Adipocyte (in vitro differentiated cells): ENCODE measurements at regions not wholly inside any gene's neighbourhood (a gene's known extent, or its start where the extent isn't known, plus 50 kb on each side); places are given as distances from the start of the nearest gene placed in this dataset.
"Not testable (repeated sequence)": the region's sequence is repeated elsewhere in the genome, so short reads cannot be mapped to it uniquely, and the experiment has no call there.

ENCODE experiments used
- DNase-seq: peaks from one replicate; pipeline ENCODE4 v3.0.0-alpha.2; 2015; ENCODE audit warnings: low read depth
- H3K27me3 ChIP-seq: replicated peaks from 2 replicates; pipeline ENCODE4 v1.7.0; 2013; ENCODE audit warnings: mild to moderate bottlenecking, low read length, moderate library complexity; ENCODE audit not compliant: control insufficient read depth, insufficient read depth
- H3K36me3 ChIP-seq: 2 replicates; pipeline ENCODE4 v1.7.0; 2013; ENCODE audit warnings: low read length, mild to moderate bottlenecking, moderate library complexity; ENCODE audit not compliant: control insufficient read depth, insufficient read depth, severe bottlenecking
- H3K4me1 ChIP-seq: 2 replicates; pipeline ENCODE4 v1.7.0; 2013; ENCODE audit warnings: mild to moderate bottlenecking, low read length, moderate library complexity; ENCODE audit not compliant: control insufficient read depth, insufficient read depth
- H3K4me3 ChIP-seq: 2 replicates; pipeline ENCODE4 v1.7.0; 2013; ENCODE audit warnings: mild to moderate bottlenecking, low read length, moderate library complexity
- H3K9ac ChIP-seq: 2 replicates; pipeline ENCODE4 v1.7.0; 2013; ENCODE audit warnings: mild to moderate bottlenecking, low read length, moderate library complexity
- H3K9me3 ChIP-seq: 2 replicates; pipeline ENCODE4 v1.7.0; 2013; ENCODE audit warnings: mild to moderate bottlenecking, low read length, moderate library complexity; ENCODE audit not compliant: control insufficient read depth

GRCh38 chr16:16519395-16519794 lies 140.5 kb downstream of the NPIPA7 start:
- H3K36me3 ChIP-seq, H3K9ac ChIP-seq, H3K9me3 ChIP-seq, H3K4me1 ChIP-seq, DNase-seq, H3K27me3 ChIP-seq, H3K4me3 ChIP-seq: not testable (repeated sequence)

- DNase-seq, H3K4me3 ChIP-seq, H3K9ac ChIP-seq: not testable (repeated sequence)
Observed at GRCh38 chr16:16521239-16522002, 142.5 kb downstream of the NPIPA7 start.

GRCh38 chr16:16526998-16527397 lies 148.1 kb downstream of the NPIPA7 start:
- H3K4me3 ChIP-seq, H3K4me1 ChIP-seq, H3K9me3 ChIP-seq, H3K9ac ChIP-seq, H3K36me3 ChIP-seq, H3K27me3 ChIP-seq, DNase-seq: not testable (repeated sequence)

More at GRCh38 chr16:16521239-16522002, 142.5 kb downstream of the NPIPA7 start:
- not testable (repeated sequence) for H3K9me3 ChIP-seq, H3K27me3 ChIP-seq, H3K36me3 ChIP-seq, H3K4me1 ChIP-seq

GRCh38 chr16:16530744-16531143 lies 151.8 kb downstream of the NPIPA7 start:
- not testable (repeated sequence) for H3K9ac ChIP-seq, DNase-seq, H3K4me3 ChIP-seq, H3K36me3 ChIP-seq, H3K4me1 ChIP-seq, H3K9me3 ChIP-seq, H3K27me3 ChIP-seq

- H3K27me3 ChIP-seq, H3K9me3 ChIP-seq, DNase-seq, H3K9ac ChIP-seq, H3K4me3 ChIP-seq, H3K4me1 ChIP-seq, H3K36me3 ChIP-seq: not testable (repeated sequence)
Observed at GRCh38 chr16:16535565-16535964, 156.6 kb downstream of the NPIPA7 start.

- not testable (repeated sequence) for H3K4me3 ChIP-seq, H3K9me3 ChIP-seq, H3K9ac ChIP-seq, H3K4me1 ChIP-seq, H3K36me3 ChIP-seq, DNase-seq, H3K27me3 ChIP-seq
Observed at GRCh38 chr16:16536151-16536550, 157.2 kb downstream of the NPIPA7 start.

GRCh38 chr16:16549710-16550109 lies 170.8 kb downstream of the NPIPA7 start:
- H3K9ac ChIP-seq, H3K36me3 ChIP-seq, DNase-seq, H3K9me3 ChIP-seq, H3K27me3 ChIP-seq, H3K4me1 ChIP-seq, H3K4me3 ChIP-seq: not testable (repeated sequence)

GRCh38 chr16:16550824-16551223 lies 171.9 kb downstream of the NPIPA7 start:
- H3K9me3 ChIP-seq, H3K27me3 ChIP-seq, DNase-seq, H3K9ac ChIP-seq, H3K36me3 ChIP-seq, H3K4me1 ChIP-seq, H3K4me3 ChIP-seq: not testable (repeated sequence)

- H3K9me3 ChIP-seq, DNase-seq, H3K36me3 ChIP-seq, H3K9ac ChIP-seq, H3K4me1 ChIP-seq, H3K27me3 ChIP-seq, H3K4me3 ChIP-seq: not testable (repeated sequence)
Observed at GRCh38 chr16:16552819-16553340, 173.9 kb downstream of the NPIPA7 start.

GRCh38 chr16:16559179-16559740 lies 180.3 kb downstream of the NPIPA7 start:
- H3K4me3 ChIP-seq, DNase-seq, H3K4me1 ChIP-seq, H3K9ac ChIP-seq, H3K9me3 ChIP-seq, H3K36me3 ChIP-seq, H3K27me3 ChIP-seq: not testable (repeated sequence)

GRCh38 chr16:16561532-16561931 lies 182.6 kb downstream of the NPIPA7 start:
- not testable (repeated sequence) for H3K4me3 ChIP-seq, H3K27me3 ChIP-seq, H3K9ac ChIP-seq, DNase-seq, H3K36me3 ChIP-seq, H3K9me3 ChIP-seq, H3K4me1 ChIP-seq

GRCh38 chr16:16563962-16564361 lies 185.0 kb downstream of the NPIPA7 start:
- not testable (repeated sequence) for H3K4me1 ChIP-seq, H3K36me3 ChIP-seq, DNase-seq, H3K9me3 ChIP-seq, H3K9ac ChIP-seq, H3K27me3 ChIP-seq, H3K4me3 ChIP-seq
